ENCODE measurements at regions not wholly inside any gene's neighbourhood (a gene's known extent, or its start where the extent isn't known, plus 50 kb on each side); places are given as distances from the start of the nearest gene placed in this dataset.

DNA sequence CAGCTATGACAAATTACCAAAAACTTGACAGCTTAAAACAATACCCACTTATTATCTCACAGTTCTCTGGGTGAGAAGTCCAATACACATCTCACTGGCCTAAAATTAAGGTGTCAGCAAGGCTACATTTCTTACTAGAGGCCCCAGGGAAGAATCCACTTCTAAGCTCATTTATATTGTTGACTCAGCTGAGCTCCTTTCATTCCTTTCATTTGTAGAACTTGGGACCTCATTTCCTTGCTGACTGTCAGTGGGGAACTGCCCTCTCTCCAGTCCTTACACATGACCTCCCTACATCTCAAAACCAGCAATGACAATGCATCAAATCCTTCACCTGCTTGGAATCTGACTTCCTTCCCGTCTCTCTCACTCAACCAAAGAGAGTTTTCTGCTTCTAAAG lies 240.3 kb downstream of the IPMK start:
- Mint-ChIP-seq H3K9me3 (no peaks in the 10 kb centered on the region), H3K36me3 (no peaks in the 10 kb centered on the region), H3K4me3 (no peak overlapping the region), H3K27ac (no peak overlapping the region), H3K27me3 (no peaks in the 10 kb centered on the region), H3K4me1 (ENCODE audit: unreplicated experiment) (peaks cover 17% of the 10 kb centered on the region)
- no peak for TF ChIP-seq CTCF (conservative IDR thresholded peaks at IDR 0.05)
- no peak for DNase-seq (ENCODE audit: extremely low spot score, unreplicated experiment)

DNA sequence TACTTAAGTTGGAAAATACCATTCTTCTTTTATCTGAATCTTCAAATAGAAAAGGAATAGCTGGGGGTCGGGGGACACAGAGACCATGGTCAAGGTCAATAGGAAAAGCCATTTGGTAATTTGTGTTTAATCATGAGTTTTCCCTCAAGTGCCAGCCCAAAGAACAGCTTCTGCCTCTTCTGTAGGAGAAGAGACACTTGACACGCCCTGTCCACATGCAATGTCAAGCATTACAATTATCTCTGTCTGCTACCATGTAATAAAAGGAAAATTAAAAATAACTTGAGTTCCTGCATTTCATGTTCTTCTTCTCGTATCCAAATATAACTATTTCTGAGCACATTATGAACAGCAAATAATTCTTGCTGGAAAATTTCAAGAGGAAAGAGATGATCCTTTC lies 241.7 kb downstream of the IPMK start:
- no peak for DNase-seq (ENCODE audit: extremely low spot score, unreplicated experiment)
- Mint-ChIP-seq H3K36me3 (no peaks in the 10 kb centered on the region), H3K27me3 (no peaks in the 10 kb centered on the region)

DNA sequence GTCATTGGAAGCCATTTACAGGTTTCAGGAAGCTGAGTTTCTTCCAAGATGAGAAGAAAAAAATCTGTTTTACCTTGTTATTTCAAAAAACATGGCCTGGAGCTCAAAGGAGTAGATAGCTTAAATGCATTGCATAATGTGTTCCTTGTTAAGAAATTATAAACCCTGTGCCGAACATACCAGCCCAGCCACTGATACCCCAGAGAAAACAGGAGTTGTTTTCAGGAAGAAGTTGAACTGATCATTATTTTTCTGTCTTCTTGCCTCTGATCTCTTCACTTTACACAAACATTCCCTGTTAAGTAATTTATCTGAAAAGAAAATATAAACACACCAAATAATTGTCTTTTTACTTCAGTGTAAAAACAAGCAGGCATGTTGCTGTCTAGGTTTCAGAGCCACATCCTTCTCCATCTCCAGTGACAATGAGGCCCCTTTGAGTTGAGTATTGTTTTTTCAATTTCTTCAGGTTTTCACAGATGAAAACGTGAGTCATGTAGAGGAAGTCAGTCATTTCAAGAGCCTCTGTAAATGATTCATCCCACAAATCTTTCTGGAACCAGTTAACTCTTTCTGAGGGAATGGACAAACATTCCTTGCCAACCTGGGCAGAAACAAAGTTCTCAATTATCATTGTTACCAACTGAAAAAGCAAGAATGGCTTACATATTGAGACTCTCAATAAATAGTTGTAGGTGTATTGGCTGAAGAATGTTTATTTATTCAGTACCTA lies 244.2 kb downstream of the IPMK start:
- TF ChIP-seq CTCF (conservative IDR thresholded peaks at IDR 0.05): no peak
- Mint-ChIP-seq H3K4me3 (peak overlapping the region; percentile 3), H3K27me3 (no peaks in the 10 kb centered on the region), H3K4me1 (ENCODE audit: unreplicated experiment) (peaks cover 17% of the 10 kb centered on the region), H3K36me3 (no peaks in the 10 kb centered on the region), H3K9me3 (no peaks in the 10 kb centered on the region), H3K27ac (no peak overlapping the region)
- no peak for DNase-seq (ENCODE audit: extremely low spot score, unreplicated experiment)

More for the DNA sequence above, 241.7 kb downstream of the IPMK start:
- TF ChIP-seq CTCF (conservative IDR thresholded peaks at IDR 0.05): no peak
- H3K27ac Mint-ChIP-seq: no peak overlapping the region
- H3K4me3 Mint-ChIP-seq: no peak overlapping the region
- peaks cover 17% of the 10 kb centered on the region for H3K4me1 Mint-ChIP-seq (ENCODE audit: unreplicated experiment)
- no peaks in the 10 kb centered on the region for H3K9me3 Mint-ChIP-seq

GRCh38 chr10:58019863-58020537 lies 247.7 kb downstream of the IPMK start:
- no peak for DNase-seq (ENCODE audit: extremely low spot score, unreplicated experiment)
- H3K27me3 Mint-ChIP-seq: no peaks in the 10 kb centered on the region
- no peak overlapping the region for H3K27ac Mint-ChIP-seq
- H3K36me3 Mint-ChIP-seq: no peaks in the 10 kb centered on the region
- TF ChIP-seq CTCF (conservative IDR thresholded peaks at IDR 0.05): no peak
- no peak overlapping the region for H3K4me3 Mint-ChIP-seq
- peaks cover 11% of the 10 kb centered on the region for H3K4me1 Mint-ChIP-seq (ENCODE audit: unreplicated experiment)
- no peaks in the 10 kb centered on the region for H3K9me3 Mint-ChIP-seq

- Mint-ChIP-seq H3K4me1 (ENCODE audit: unreplicated experiment) (peaks cover under 1% of the 10 kb centered on the region), H3K36me3 (no peaks in the 10 kb centered on the region), H3K27me3 (no peaks in the 10 kb centered on the region), H3K27ac (no peak overlapping the region), H3K9me3 (no peaks in the 10 kb centered on the region), H3K4me3 (no peak overlapping the region)
- no peak for DNase-seq (ENCODE audit: extremely low spot score, unreplicated experiment)
- no peak for TF ChIP-seq CTCF (conservative IDR thresholded peaks at IDR 0.05)
These were observed 249.9 kb downstream of the IPMK start for GRCh38 chr10:58017719-58018367.
